Right lobe of liver (tissue), 4 donors: ENCODE measurements at regions not wholly inside any gene's neighbourhood (a gene's known extent, or its start where the extent isn't known, plus 50 kb on each side); places are given as distances from the start of the nearest gene placed in this dataset.

Experiments used
- CTCF ChIP-seq, 4 donors: fragments of 200-600 bp in 3 of 4; fragments of 450-650 bp in 1 of 4; IDR thresholded peaks; one replicate each; pipeline versions ENCODE4 v1.5.1 to v1.8.0; 2016 to 2022; ENCODE audit warnings: antibody characterized with exemption in 4 of 4, mild to moderate bottlenecking in 2 of 4
- POLR2A ChIP-seq: fragments of 450-650 bp; IDR thresholded peaks from one replicate; pipeline ENCODE4 v1.6.1; 2017; ENCODE audit warnings: antibody characterized with exemption, mild to moderate bottlenecking
- donor health status: DM: no; HTN: no; CAD: no.
- donor health status: DM: no; HTN: no; CAD: no.
- donor health status: DM: no; HTN: yes; CAD: no.

GRCh38 chr5:77867914-77868313, 91.8 kb upstream of the TBCA start:
- TF ChIP-seq CTCF (IDR thresholded peaks at IDR 0.05) (no peak), POLR2A (no peak)
